ENCODE measurements at regions not wholly inside any gene's neighbourhood (a gene's known extent, or its start where the extent isn't known, plus 50 kb on each side); places are given as distances from the start of the nearest gene placed in this dataset.

- H3K36me3 ChIP-seq = no peaks in the 10 kb centered on the region
- H3K4me1 ChIP-seq = peaks cover 37% of the 10 kb centered on the region
- no peak overlapping the region for H3K4me3 ChIP-seq
- ATAC-seq (peak in 1 of 2 donors; percentile 5), DNase-seq (no peak)
- H3K27me3 ChIP-seq (ENCODE audit: low read depth) = no peaks in the 10 kb centered on the region
- H3K27ac ChIP-seq = peak overlapping the region; percentile 68
- H3K9me3 ChIP-seq = no peaks in the 10 kb centered on the region
- intact Hi-C loops (cut with DNase I) = loop anchor here (10.0 kb wide), 1 partner anchor 158 kb away; the partner anchor contains the start of gene CITED2
- TF ChIP-seq, protein P1, sequence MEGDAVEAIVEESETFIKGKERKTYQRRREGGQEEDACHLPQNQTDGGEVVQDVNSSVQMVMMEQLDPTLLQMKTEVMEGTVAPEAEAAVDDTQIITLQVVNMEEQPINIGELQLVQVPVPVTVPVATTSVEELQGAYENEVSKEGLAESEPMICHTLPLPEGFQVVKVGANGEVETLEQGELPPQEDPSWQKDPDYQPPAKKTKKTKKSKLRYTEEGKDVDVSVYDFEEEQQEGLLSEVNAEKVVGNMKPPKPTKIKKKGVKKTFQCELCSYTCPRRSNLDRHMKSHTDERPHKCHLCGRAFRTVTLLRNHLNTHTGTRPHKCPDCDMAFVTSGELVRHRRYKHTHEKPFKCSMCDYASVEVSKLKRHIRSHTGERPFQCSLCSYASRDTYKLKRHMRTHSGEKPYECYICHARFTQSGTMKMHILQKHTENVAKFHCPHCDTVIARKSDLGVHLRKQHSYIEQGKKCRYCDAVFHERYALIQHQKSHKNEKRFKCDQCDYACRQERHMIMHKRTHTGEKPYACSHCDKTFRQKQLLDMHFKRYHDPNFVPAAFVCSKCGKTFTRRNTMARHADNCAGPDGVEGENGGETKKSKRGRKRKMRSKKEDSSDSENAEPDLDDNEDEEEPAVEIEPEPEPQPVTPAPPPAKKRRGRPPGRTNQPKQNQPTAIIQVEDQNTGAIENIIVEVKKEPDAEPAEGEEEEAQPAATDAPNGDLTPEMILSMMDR (IDR thresholded peaks at IDR 0.05) = no peak
These were observed 158.7 kb upstream of the CITED2 start for GRCh38 chr6:139533171-139533570.

DNA sequence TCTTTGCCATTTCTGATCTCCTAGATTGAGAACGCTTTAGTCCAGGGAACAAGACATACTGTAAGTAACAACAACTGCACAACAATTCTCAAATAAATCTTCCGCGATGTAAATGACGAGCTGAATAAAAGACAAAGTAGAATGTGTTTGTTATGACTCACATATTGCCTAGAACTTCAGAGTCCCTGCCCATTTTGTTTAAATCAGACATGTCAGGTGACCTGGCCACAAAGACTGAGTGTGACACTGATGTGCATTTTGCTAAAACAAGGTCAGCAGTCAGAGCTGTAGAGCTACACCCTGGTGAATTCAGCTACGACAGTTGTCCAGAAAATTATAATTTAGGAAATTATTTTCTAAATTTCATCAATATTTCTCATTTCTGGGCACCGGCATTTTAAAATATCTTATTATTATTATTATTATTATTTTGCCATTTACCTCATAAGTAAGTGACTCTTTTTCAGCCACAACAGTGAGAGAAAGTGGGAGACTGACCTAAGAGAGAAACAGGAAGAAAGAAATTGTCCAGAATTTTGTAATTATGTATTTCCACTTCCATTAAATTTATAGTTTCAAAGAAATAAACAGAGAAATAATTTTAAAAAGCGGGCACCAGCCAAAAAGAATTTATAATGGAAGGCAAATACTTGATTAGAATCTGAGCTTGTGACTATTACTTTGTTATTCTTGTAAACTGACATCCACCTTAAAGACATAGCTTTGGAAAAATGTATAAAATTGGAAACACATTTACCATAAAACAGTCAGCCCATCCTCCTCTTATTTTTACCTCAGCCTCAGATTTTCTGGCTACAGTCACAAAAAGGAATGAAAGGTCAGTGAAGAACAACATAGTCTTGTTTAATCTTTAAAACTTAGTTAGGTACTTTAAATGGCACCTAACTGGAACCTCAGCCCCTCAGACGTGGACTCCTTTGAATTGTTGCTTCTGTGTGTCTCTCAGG lies 157.0 kb upstream of the CITED2 start:
- Histone ChIP-seq H3K9me3 (no peaks in the 10 kb centered on the region), H3K27ac (peak overlapping the region; percentile 13), H3K4me3 (no peak overlapping the region), H3K27me3 (ENCODE audit: low read depth) (no peaks in the 10 kb centered on the region), H3K4me1 (peaks cover 31% of the 10 kb centered on the region), H3K36me3 (no peaks in the 10 kb centered on the region)
- DNase-seq = no peak
- ATAC-seq = peak in 1 of 2 donors; percentile 33
- TF ChIP-seq, protein P1 (IDR thresholded peaks at IDR 0.05) = no peak
- intact Hi-C loops (cut with DNase I) = loop anchor here (10.0 kb wide), 1 partner anchor 157 kb away; the partner anchor contains the start of gene CITED2

GRCh38 chr6:139530561-139530960 lies 156.1 kb upstream of the CITED2 start:
- peaks cover 26% of the 10 kb centered on the region for H3K4me1 ChIP-seq
- intact Hi-C loops (cut with DNase I) = loop anchor here (10.0 kb wide), 1 partner anchor 156 kb away; the partner anchor contains the start of gene CITED2

DNA sequence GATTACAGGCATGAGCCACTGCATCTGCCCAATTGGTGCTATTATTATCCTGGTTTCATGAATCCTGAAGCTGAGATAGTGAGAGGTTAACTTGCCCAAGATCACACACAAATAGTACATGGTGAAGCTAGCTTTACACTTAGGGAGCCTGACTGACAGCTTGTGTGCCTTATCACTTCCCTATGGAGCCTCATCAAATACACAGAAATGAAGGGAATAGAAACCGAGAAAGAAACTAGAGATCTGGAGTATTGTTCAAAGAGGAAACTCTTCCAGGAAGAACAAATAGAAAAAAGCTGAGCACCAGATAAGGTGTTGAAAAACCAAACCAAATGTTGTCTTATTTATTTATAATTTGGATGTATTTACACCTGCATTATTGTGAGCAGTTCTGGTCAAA lies 155.0 kb upstream of the CITED2 start:
- H3K27ac ChIP-seq = no peak overlapping the region
- DNase-seq (no peak), ATAC-seq (no peak)
- H3K4me1 ChIP-seq = peaks cover 15% of the 10 kb centered on the region
- no peaks in the 10 kb centered on the region for H3K27me3 ChIP-seq (ENCODE audit: low read depth)
- intact Hi-C loops (cut with DNase I) = no loop called here
- TF ChIP-seq, protein P1 (IDR thresholded peaks at IDR 0.05) = no peak
- no peak overlapping the region for H3K4me3 ChIP-seq
- H3K9me3 ChIP-seq = no peaks in the 10 kb centered on the region
- no peaks in the 10 kb centered on the region for H3K36me3 ChIP-seq

More at GRCh38 chr6:139530561-139530960, 156.1 kb upstream of the CITED2 start:
- DNase-seq = no peak
- peak overlapping the region; percentile 13 for H3K27ac ChIP-seq
- H3K4me3 ChIP-seq = no peak overlapping the region
- no peaks in the 10 kb centered on the region for H3K27me3 ChIP-seq (ENCODE audit: low read depth)
- TF ChIP-seq, protein P1 (IDR thresholded peaks at IDR 0.05) = no peak
- H3K36me3 ChIP-seq = no peaks in the 10 kb centered on the region
- ATAC-seq = no peak
- H3K9me3 ChIP-seq = no peaks in the 10 kb centered on the region

DNA sequence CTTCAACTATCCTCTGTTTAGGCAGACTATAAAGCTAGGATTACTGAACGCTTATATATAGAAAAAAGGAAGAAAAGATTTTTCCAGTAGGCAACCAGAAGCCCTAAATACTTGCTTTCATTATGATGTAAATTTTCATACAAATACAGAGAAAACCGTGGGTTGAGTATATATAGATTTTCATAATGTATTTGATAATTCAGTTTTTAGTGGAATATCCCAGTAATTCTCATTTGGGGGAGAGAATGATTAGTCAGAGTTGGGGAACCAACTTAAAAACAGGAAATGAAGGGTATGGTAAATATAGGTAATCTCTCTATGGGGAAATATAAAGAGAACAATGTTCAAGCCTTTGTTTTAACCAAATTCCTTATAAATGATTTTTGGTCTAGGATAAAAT lies 154.0 kb upstream of the CITED2 start:
- Histone ChIP-seq H3K36me3 (no peaks in the 10 kb centered on the region), H3K4me3 (no peak overlapping the region), H3K4me1 (peaks cover 6% of the 10 kb centered on the region), H3K9me3 (no peaks in the 10 kb centered on the region), H3K27ac (no peak overlapping the region), H3K27me3 (ENCODE audit: low read depth) (no peaks in the 10 kb centered on the region)
- TF ChIP-seq, protein P1 (IDR thresholded peaks at IDR 0.05) = no peak
- ATAC-seq (no peak), DNase-seq (no peak)
- intact Hi-C loops (cut with DNase I) = no loop called here

All from lower lobe of right lung (tissue), 2 donors.